ES-I3 (cell line): ENCODE measurements at regions not wholly inside any gene's neighbourhood (a gene's known extent, or its start where the extent isn't known, plus 50 kb on each side); places are given as distances from the start of the nearest gene placed in this dataset.

Source experiments
- H3K36me3 ChIP-seq: 2 replicates; pipeline ENCODE4 v1.6.1; 2013; ENCODE audit warnings: mild to moderate bottlenecking, low read length, control low read depth, moderate library complexity; ENCODE audit not compliant: insufficient read depth
- H3K4me1 ChIP-seq: 2 replicates; pipeline ENCODE4 v1.6.1; 2013; ENCODE audit warnings: mild to moderate bottlenecking, control low read depth, low read length; ENCODE audit not compliant: insufficient read depth
- H3K9ac ChIP-seq: 2 replicates; pipeline ENCODE4 v1.6.1; 2013; ENCODE audit warnings: low read depth, mild to moderate bottlenecking, low read length, moderate library complexity
- H3K9me3 ChIP-seq: 2 replicates; pipeline ENCODE4 v1.6.1; 2013; ENCODE audit warnings: mild to moderate bottlenecking, low read length, moderate library complexity; ENCODE audit not compliant: control insufficient read depth, insufficient read depth

DNA sequence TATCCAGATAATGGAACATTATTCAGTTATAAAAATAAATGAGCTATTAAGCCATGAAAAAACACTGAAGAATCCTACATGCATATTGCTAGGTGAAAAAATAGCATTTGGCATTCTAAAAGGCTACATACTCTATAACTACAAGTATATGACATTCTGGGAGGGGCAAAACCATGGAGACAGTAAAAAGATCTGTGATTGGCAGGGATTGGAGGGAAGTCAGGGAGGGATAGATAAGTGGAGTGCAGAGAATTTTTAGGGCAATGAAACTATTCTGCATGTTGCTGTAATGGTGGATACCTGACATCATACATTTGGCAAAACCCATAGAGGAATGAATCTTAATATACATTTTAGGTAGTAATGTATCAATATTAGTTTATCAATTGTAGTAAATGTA, 63.1 kb upstream of the SLC38A2 start:
- Histone ChIP-seq H3K4me1 (peaks cover 15% of the 10 kb centered on the region; the same call in 1 of the 2 replicates), H3K9me3 (no peaks in the 10 kb centered on the region)

DNA sequence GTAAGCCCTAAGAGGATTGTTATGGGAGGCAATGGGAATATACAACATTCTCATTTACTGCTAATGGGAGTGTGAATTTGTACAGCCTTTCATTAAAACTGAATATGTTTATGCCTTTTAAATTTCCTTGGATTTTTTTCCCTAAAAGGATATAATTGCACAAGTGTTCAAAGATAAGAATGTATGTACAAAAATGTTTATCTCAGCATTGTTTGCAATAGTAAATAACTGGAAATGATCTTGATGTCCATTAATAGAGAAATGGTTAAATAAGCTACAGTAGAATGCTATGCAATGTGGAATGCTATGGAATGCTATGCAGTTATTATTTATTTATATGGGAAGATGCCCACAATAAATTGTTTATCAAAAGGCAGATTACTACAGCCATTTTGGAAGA, 62.5 kb upstream of the SLC38A2 start:
- Histone ChIP-seq H3K9me3 (no peaks in the 10 kb centered on the region), H3K4me1 (peaks cover 15% of the 10 kb centered on the region; the same call in 1 of the 2 replicates), H3K9ac (no peak overlapping the region), H3K36me3 (no peaks in the 10 kb centered on the region)

More for the DNA sequence above, 63.1 kb upstream of the SLC38A2 start:
- Histone ChIP-seq H3K36me3 (no peaks in the 10 kb centered on the region), H3K9ac (no peak overlapping the region)

DNA sequence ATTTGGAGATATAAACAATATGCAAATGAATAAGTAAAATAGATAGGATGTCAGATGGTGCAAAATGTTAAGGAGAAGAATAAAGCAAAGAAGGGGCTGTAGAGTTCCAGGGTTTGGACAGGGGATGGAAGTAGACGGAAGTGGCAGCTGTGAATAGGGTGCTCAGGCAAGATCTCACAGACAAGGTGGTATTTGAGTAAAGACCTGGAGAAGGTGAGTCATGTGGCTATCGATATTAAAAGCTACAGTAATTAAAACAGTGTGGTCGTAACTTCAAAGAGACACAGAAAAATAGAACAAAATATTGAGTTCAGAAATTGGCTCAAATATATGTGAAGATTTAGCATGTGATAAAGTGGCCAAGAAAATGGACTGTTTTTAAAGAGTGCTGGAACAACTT, 61.3 kb upstream of the SLC38A2 start:
- peaks cover 21% of the 10 kb centered on the region; the same call in 1 of the 2 replicates for H3K4me1 ChIP-seq
- no peaks in the 10 kb centered on the region for H3K9me3 ChIP-seq
- H3K9ac ChIP-seq = no peak overlapping the region
- no peaks in the 10 kb centered on the region for H3K36me3 ChIP-seq

DNA sequence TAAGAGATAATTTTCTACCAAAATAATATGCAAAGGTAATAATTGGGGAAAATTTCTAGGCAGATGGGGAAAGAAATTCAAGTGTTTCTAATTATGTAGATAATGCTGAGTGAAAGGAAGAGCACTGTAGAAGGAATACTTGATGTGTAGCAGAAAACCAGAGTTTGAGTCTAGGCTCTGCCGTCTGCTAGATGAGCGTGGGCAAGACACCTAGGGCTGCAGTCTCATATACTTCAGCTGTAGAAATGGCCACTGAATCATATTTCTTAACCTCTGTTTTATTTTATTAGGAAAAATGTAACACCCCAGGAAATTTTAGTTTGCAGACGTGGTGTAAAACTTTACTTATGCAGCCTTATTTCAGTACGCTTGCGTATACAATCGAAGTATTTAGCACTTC, 59.8 kb upstream of the SLC38A2 start:
- Histone ChIP-seq H3K4me1 (peaks cover 21% of the 10 kb centered on the region; the same call in 1 of the 2 replicates), H3K9ac (no peak overlapping the region), H3K9me3 (peaks cover 12% of the 10 kb centered on the region), H3K36me3 (no peaks in the 10 kb centered on the region)

GRCh38 chr12:46430340-46430948, 57.9 kb upstream of the SLC38A2 start:
- peaks cover 17% of the 10 kb centered on the region for H3K9me3 ChIP-seq
- H3K4me1 ChIP-seq = peaks cover 21% of the 10 kb centered on the region; the same call in 1 of the 2 replicates
- H3K36me3 ChIP-seq = no peaks in the 10 kb centered on the region
- peak overlapping the region; percentile 14; the same call in 1 of the 2 replicates for H3K9ac ChIP-seq
